Lower lobe of right lung (tissue), 2 donors: ENCODE measurements at regions not wholly inside any gene's neighbourhood (a gene's known extent, or its start where the extent isn't known, plus 50 kb on each side); places are given as distances from the start of the nearest gene placed in this dataset.

ENCODE experiments used
- ATAC-seq, 2 donors: fragments of 200-7000 bp; cut with Tn5 transposase; one replicate each; pipeline ENCODE4 v1.9.1; 2020 to 2022; ENCODE audit warnings: mild to moderate bottlenecking in 2 of 2, moderate library complexity in 2 of 2
- DNase-seq: peaks from one replicate; pipeline ENCODE4 v3.0.0-alpha.2; 2020
- H3K27ac ChIP-seq: fragments of 200-600 bp; one replicate; pipeline ENCODE4 v1.8.0; 2022
- H3K27me3 ChIP-seq: fragments of 200-600 bp; one replicate; pipeline ENCODE4 v1.8.0; 2022; ENCODE audit warnings: low read depth
- H3K36me3 ChIP-seq: fragments of 200-600 bp; one replicate; pipeline ENCODE4 v1.8.0; 2022; ENCODE audit warnings: mild to moderate bottlenecking
- H3K4me1 ChIP-seq: fragments of 200-600 bp; one replicate; pipeline ENCODE4 v1.8.0; 2022
- H3K4me3 ChIP-seq: fragments of 200-600 bp; one replicate; pipeline ENCODE4 v1.8.0; 2022; ENCODE audit warnings: mild to moderate bottlenecking
- H3K9me3 ChIP-seq: fragments of 200-600 bp; one replicate; pipeline ENCODE4 v1.8.0; 2022
- CTCF ChIP-seq: fragments of 200-600 bp; IDR thresholded peaks from one replicate; pipeline ENCODE4 v1.8.0; 2022; ENCODE audit warnings: antibody characterized with exemption, mild to moderate bottlenecking
- intact Hi-C: fragments of 100-400 bp; cut with DNase I; formaldehyde crosslinking; loops from one replicate; pipeline ENCODE4 v1.11.0; 2022
- donor health status: DM: no; HTN: yes; CAD: no; lungs with severe emphysema.

- Histone ChIP-seq H3K9me3 (no peaks in the 10 kb centered on the region), H3K36me3 (no peaks in the 10 kb centered on the region), H3K27me3 (no peaks in the 10 kb centered on the region), H3K4me3 (no peak overlapping the region), H3K4me1 (no peaks in the 10 kb centered on the region), H3K27ac (no peak overlapping the region)
- no peak for ATAC-seq
- no peak for TF ChIP-seq CTCF
- intact Hi-C loops: no loop called here
- DNase-seq: no peak
Measured at GRCh38 chr15:81524496-81524895, 150.5 kb upstream of the TMC3 start.

- intact Hi-C loops: no loop called here
- DNase-seq (no peak), ATAC-seq (no peak)
- no peak overlapping the region for H3K4me3 ChIP-seq
- no peaks in the 10 kb centered on the region for H3K4me1 ChIP-seq
- H3K27me3 ChIP-seq: no peaks in the 10 kb centered on the region
- no peak for TF ChIP-seq CTCF
- H3K9me3 ChIP-seq: no peaks in the 10 kb centered on the region
- no peak overlapping the region for H3K27ac ChIP-seq
- no peaks in the 10 kb centered on the region for H3K36me3 ChIP-seq
Measured at GRCh38 chr15:81523867-81524266, 149.9 kb upstream of the TMC3 start.

- Histone ChIP-seq H3K27me3 (no peaks in the 10 kb centered on the region), H3K4me3 (no peak overlapping the region), H3K4me1 (no peaks in the 10 kb centered on the region), H3K9me3 (no peaks in the 10 kb centered on the region), H3K27ac (no peak overlapping the region), H3K36me3 (no peaks in the 10 kb centered on the region)
- intact Hi-C loops: no loop called here
- TF ChIP-seq CTCF: no peak
- DNase-seq (no peak), ATAC-seq (no peak)
Measured at GRCh38 chr15:81520480-81520879, 146.5 kb upstream of the TMC3 start.

GRCh38 chr15:81516461-81516860, 142.4 kb upstream of the TMC3 start:
- no peak overlapping the region for H3K4me3 ChIP-seq
- TF ChIP-seq CTCF: no peak
- no peaks in the 10 kb centered on the region for H3K27me3 ChIP-seq
- no peak overlapping the region for H3K27ac ChIP-seq
- intact Hi-C loops: no loop called here
- ATAC-seq: no peak
- H3K36me3 ChIP-seq: no peaks in the 10 kb centered on the region
- H3K4me1 ChIP-seq: no peaks in the 10 kb centered on the region
- no peak for DNase-seq
- H3K9me3 ChIP-seq: no peaks in the 10 kb centered on the region

- no peak for TF ChIP-seq CTCF
- DNase-seq: no peak
- no peak for ATAC-seq
- no peaks in the 10 kb centered on the region for H3K9me3 ChIP-seq
- H3K27me3 ChIP-seq: no peaks in the 10 kb centered on the region
- intact Hi-C loops: no loop called here
- no peaks in the 10 kb centered on the region for H3K4me1 ChIP-seq
- H3K36me3 ChIP-seq: no peaks in the 10 kb centered on the region
- H3K27ac ChIP-seq: no peak overlapping the region
- H3K4me3 ChIP-seq: no peak overlapping the region
Measured at GRCh38 chr15:81516012-81516411, 142.0 kb upstream of the TMC3 start.

- TF ChIP-seq CTCF: no peak
- Histone ChIP-seq H3K36me3 (no peaks in the 10 kb centered on the region), H3K27me3 (no peaks in the 10 kb centered on the region), H3K4me1 (no peaks in the 10 kb centered on the region), H3K4me3 (no peak overlapping the region), H3K27ac (no peak overlapping the region), H3K9me3 (no peaks in the 10 kb centered on the region)
- no peak for DNase-seq
- intact Hi-C loops: no loop called here
- no peak for ATAC-seq
Measured at GRCh38 chr15:81514725-81515124, 140.7 kb upstream of the TMC3 start.
